Stimulated activated naive CD8-positive, alpha-beta T cell treated with anti-CD3 and anti-CD28 coated beads, Interleukin-15, Interleukin-2, amounts not matched to agents 100 U/mL and 50 U/mL, for 24 hours (primary cell): ENCODE measurements at regions not wholly inside any gene's neighbourhood (a gene's known extent, or its start where the extent isn't known, plus 50 kb on each side); places are given as distances from the start of the nearest gene placed in this dataset.
"Not testable (repeated sequence)": the region's sequence is repeated elsewhere in the genome, so short reads cannot be mapped to it uniquely, and the experiment has no call there.

Experiments
- ATAC-seq: fragments of 150-1000 bp; cut with Tn5 transposase; one replicate; pipeline ENCODE4 v1.10.0; 2021
- DNase-seq: peaks from one replicate; pipeline ENCODE4 v3.0.0; 2021

DNA sequence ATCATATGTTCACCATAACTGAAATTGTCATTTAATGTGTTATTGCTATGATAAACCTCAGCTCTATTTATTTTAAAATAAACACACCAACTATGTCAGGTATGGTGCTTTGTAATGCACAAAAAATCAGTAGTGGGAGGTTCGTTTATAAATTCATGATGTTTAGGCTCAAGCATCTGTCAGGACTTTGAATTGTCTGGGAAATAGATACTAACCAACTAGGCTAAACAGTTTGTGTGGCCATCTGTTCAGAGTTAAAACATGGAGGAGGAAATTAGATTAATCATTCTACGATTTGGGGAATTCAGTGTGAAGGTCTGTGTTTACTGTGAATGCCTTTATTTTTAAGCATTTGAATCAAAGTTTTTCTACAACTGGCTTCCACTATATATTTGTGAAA is 212.6 kb upstream of the FZD8 start:
- DNase-seq (no peak), ATAC-seq (no peak)

DNA sequence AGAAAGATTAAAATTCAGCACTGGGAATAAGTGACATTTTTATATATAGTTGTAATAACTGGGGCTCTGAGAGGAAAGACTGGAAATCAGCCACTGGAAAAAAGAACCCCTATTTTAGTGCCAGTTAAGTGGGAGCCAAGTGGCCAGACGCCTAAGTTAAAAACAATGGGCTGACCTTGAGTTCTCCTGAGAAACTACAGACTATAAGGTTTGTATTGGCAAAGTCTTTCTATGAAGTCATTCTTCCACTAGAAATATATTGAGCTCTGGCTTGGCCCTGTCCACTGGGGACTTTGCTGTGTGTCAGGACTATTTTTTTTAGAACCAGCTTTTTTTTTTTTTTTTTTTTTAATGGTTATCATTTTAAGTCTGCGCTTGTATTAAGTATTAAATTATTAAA is 210.6 kb upstream of the FZD8 start:
- DNase-seq (no peak), ATAC-seq (no peak)

DNA sequence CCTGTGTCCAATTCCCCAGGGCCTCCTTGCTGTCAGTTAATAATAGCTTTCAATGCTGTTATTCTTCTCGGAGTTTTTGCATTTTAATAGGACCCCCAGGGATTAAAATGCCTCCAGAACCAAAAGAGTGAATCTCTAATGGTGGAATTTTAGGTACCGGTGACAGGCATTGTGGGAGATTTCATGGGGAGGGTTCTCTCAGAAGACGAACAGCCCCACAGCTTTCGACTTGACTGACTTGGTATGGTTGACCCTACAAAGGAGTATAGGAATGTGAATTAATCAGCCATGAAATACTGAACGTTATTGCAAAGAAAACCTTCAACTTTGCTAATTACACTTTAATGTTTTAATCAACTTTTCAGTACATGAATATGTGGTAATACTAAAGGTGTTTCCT is 206.3 kb upstream of the FZD8 start:
- ATAC-seq (no peak), DNase-seq (no peak)

DNA sequence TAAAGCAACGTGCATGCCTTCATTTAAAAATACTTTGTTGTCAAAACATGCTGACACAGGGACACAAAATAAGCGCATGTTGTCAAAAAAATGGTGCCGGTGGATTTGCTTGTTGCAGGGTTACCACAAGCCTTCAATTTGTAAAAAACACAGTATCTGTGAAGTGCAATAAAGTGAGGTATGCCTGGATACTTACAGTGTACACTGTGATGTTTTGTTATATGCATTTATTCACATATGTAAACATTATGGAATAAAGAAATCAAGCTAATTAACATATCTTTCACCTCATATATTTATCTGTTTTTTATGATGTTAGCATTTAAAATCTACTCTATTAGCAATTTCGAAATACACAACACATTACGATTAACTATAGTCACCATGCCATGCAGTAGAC is 202.6 kb upstream of the FZD8 start:
- no peak for ATAC-seq
- DNase-seq: no peak

DNA sequence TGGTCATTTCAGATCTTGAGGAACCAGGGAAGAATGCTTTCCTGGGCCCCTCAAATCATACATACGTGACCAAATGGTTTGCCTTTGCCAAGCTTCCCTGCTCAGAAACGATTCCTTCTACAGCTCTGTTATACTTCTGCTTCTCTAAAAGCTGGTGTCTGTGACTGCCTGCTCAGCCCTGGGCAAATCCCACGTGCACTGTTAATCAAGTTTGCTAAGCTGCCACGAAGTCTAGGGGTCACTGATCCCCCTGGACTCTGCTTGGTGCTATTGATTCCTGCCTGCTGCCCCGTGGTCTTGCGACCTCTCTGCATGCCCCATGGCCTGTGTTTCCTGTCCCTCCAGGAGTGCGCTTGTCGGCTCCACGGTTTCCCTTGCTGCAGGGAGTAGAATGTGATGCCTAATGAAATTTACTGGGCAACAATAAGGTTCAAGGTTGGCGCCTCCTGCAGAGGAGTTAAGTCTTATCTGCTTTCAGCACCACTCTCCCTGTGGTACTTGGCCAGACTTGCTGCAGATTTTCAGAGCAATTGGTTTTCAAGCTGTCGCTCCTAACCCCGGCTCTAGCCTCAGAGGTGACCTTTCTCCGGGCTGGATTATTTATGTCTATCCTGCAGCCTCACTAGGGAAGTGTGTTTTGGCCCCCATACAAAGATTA is 201.6 kb upstream of the FZD8 start:
- DNase-seq (no peak), ATAC-seq (no peak)

DNA sequence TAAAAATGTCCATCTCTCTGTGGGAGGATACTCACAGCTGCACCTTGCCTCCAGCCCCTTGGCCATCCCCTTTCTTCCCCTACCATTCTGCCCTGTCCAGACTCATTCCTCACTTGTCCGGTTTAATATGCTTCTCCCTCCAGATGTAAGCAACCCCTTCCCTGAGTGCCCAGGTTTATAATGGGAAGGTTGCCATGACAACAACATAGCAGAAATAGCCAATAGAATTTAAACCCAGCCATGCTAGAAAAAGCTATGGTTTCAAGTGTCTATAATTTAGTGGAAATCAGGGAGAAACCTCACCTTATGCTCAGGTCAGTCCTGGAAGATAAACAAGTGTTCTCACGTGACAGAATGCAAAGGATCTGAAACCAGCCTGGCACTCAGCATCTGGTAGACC is 196.0 kb upstream of the FZD8 start:
- ATAC-seq: no peak
- no peak for DNase-seq

DNA sequence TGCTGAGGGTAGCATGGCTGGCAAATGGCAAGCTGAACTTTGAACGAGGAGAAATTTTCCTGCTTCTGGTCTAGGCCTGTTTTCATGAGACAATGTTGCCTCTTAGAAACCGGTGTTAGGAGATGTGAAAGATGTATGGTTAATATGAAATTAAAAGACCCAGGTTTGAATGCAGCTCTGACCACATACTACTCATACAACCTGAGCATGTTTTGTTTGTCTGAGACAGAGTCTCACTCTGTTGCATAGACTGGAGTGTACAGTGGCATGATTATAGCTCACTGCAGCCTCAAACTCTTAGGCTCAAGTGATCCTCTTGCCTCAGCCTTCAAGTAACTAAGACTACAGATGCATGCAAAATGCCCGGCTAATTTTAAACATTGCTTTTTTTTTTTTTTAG is 193.4 kb upstream of the FZD8 start:
- DNase-seq (no peak), ATAC-seq (no peak)

DNA sequence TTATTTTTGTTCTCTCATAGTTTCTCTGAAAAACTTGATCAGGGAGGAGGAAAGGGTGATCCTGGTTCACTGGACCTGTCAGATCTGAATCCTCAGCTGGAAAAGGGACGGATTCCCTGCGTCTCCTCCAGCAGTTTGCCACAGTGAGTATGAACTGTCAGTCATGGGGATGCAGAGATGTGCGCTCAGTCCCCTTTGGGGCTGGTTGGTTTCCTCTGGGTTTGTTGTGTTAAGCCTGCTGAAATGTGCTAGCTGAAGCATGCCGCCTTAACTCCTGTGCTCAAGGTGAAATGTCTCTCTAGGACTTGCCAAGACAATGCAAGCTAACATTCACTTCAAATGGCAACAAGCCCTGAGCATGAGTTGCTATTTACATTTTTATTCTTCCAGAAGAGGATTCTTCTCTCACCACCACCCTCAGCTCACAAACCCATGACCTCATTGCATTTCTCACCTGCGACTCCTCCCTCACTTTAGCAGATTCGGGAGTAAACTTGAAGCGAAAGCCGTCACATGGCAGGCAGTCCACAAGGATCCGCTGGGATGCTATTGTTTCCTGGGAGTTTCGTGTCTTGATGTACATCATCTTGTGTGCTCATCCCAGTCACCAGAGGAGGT is 192.9 kb upstream of the FZD8 start:
- DNase-seq (no peak), ATAC-seq (no peak)

DNA sequence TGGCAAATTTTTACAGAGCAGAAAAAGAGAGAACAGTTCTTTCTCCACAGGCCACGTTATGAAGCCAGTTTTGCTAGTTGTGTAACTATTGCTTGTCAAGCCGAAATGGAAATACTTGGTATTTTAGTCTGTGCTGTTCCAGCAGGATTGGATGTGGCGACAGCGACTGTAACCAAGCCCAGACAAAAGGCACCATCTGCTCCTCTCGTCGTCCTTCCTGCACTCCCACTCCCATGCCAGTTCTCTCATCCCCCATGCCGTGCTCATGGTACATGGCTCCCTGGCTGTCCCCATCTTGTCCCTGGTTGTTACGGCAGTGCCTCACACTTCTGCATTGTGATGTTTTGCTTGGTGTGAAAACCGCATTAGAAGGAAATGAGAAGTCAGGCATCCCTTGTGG is 185.7 kb upstream of the FZD8 start:
- DNase-seq (no peak), ATAC-seq (no peak)

DNA sequence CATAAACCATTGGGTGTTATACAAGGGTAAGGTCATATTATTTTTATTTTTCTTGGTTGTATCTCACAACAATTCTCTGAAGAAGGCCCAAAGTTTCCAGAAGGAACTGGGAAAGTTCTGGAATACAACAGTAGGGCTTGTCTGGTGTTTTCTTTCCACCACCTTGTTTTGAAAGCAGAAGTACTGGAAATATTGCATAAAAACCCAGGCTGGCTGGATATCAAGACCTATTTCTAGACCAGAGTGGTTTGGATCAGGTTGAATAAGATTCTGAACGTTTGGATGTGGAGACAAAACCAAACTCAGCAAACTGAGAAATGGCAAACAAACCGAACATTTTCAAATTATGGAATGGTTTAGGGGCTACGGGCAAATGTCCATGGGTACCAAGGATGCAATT is 182.6 kb upstream of the FZD8 start:
- ATAC-seq: no peak
- DNase-seq: no peak

DNA sequence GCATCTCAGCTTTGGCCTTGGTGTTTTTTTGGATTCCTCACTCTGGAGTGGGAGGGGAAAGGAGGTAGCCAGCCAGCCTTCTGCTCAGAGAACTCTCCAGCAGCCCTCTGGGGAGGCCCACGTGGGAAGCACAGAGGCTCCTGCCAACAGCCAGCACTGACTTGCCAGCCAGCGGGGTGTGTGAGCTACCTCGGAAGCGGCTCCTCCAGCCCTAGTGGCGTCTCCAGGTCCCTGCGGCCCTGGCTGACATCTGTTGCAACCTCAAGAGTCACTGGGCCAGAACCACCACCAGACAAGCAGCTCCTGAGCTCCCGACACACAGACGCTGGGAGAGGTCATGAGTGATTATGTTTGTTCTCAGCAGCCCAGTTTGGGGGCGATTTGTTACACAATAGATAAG is 180.2 kb upstream of the FZD8 start:
- DNase-seq: no peak
- ATAC-seq: no peak

DNA sequence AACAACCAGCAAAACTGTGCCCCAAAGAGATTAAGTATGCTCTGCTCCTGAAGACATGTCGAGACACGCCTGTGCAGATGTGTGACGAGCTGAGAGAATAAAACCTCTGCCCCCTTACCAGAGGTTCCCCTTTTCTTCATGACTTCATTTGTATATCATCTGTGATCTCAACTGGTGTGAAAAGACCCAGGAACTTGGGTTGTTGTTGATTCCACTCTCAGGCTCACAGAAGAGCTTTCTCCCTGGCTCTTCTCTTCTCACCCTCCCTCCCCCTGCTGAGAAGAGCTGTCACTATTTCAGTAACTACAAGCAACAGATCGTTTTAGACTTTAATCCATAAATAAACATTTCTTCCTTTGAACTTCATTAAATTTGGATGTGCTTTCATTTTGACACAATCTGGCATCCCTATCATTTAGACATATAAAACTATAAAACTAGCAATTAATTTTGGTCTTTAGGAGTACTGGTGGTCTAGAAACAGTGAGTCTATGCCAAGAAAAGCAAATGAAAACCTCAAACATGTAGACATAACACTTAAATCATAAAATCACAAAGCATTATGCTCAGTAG is 179.3 kb upstream of the FZD8 start:
- no peak for ATAC-seq
- DNase-seq: no peak

DNA sequence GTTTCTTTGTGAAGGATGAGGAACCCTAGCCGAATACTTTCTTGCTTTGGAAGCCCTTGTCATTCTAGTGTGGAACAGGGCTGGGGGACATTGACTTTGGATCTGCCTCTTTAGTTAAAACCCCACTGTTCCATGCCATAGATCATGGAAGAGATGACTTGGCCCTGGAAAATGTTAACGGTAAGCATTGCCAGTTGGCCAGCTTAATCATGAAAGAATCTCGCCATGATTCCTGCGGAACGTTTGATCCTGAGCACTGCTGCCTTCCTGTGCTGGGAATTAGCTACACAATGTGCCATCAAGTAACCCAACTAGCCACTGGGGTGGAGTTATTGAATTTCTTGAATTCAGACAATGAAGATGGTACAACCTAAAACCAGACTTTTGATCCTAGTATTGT is 177.6 kb upstream of the FZD8 start:
- ATAC-seq (no peak), DNase-seq (no peak)

DNA sequence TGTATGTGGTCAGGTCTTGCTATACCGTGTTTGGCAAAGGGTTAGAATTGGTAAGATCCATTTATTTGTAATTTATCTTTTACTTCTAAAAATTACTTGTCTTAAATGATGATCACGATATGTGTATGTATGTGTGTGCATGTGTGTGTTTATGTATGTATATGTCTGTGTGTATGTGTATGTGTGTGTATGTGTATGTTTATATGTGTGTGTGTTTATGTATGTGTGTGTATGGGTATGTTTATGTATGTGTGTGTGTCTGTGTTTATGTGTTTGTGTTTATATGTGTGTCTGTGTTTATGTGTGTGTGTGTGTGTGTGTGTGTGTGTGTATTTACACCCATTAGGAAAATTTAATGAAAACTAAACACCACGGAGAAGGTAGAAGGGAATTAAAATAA is 176.9 kb upstream of the FZD8 start:
- no peak for DNase-seq
- no peak for ATAC-seq

DNA sequence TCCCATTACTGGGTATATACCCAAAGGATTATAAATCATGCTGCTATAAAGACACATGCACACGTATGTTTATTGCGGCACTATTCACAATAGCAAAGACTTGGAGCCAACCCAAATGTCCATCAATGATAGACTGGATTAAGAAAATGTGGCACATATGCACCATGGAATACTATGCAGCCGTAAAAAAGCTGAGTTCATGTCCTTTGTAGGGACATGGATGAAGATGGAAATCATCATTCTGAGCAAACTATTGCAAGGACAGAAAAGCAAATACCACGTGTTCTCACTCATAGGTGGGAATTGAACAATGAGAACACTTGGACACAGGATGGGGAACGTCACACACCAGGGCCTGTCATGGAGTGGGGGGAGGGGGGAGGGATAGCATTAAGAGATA is 175.0 kb upstream of the FZD8 start:
- ATAC-seq, DNase-seq: not testable (repeated sequence)

DNA sequence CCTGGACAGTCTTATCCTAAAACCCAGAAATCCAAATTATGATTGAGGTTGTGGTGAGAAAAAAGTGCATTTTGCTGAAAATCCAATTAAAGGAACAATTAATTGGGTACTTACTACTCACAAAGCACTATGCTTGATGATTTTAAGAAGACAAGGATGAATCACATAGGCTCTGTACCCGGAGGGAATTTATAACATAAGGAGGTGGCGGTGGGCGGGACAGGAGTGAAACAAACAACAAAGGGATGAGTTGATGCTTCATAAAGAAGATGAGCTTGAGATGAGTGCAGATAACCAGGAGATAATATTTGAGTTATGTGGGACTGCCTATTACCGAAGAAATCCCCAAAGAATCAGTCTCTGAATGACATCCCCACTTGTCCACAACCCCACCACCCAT is 171.1 kb upstream of the FZD8 start:
- DNase-seq: no peak
- ATAC-seq: no peak

DNA sequence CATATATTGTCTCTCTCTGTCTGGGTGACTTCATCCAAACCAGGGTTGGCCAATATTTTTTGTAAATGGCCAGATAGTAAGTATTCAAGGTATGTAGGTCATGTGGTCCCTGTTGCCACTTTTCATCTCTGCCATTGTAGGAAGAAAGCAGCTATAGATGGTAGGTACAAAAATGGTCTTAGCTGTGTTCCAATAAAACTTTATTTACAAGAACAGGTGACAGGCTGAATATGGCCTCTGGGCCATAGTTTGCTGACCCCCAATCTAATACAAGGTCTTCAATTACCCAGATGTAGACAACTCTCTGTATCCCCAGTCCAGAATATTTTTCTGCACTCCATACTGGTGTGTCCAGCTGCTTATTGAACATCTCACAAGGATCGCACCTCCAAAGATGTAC is 166.2 kb upstream of the FZD8 start:
- ATAC-seq (no peak), DNase-seq (no peak)

DNA sequence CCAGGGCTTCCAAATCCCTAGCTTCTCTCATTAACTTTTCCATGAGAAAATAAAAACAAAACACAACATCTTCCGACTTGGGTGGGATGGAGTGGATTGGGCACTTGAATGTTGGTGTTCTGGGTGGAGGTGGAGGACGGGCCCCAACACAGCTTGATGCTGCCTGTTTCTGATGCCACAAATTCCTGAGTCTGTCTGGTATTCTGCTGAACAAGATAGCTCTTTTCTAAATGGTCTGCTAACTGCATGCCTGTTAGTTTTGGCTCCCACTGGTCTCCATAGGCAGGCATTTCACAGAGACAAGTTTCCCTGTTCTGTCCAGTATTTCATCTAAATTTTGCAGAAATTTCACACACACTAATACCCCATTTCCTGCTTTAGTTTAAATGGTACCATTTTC is 160.9 kb upstream of the FZD8 start:
- DNase-seq (no peak), ATAC-seq (no peak)

DNA sequence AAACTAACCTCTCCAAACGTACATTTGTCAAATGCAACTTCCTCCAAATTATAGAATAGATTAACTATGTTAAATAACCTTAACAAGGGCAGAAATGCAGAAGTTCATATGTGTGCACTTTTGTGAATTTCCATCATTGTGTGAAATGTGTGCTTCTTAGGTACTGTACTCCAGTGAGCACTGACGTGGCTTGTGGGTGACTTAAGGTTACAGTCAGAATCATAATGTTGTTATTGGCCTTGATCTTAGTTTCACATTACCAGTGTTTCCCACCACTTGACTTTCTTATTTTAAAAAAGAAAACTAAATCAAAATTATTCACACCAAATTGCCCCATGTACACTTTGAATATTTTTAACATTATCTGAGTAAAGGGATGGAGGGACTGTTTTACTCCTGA is 155.1 kb upstream of the FZD8 start:
- ATAC-seq: no peak

DNA sequence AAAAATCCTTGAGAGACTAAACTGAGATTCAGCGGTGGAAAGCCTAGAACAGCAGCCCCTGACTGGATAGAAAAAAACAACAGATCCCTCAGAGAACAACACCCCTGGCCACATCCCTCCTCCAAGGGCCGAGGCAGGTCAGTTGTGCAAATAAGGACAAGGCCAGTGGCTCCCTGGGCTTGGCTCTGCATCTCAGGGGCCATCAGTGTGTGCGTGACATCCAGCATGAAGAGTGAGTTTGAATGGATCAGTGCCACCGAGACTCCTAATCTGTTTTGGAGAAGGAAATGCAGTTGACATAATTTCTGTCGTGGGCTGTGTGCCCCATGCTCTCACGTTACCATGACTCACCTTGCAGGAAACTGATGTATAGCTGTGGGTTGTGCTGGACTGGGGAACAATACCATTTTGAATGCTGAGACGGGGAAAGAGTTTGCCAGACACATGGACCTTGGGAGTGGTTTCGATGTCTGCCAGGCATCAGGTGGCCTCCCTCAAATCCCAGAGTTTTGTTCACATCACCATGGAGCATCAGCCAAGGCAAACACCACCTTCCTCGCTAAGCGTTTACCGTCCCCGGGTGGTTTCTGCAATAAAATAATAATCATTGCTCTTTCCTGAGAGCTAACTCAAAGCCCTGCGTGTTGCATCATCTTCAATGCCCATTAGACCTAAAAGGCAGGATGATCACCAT is 153.2 kb upstream of the FZD8 start:
- no peak for ATAC-seq
- no peak for DNase-seq

More for the DNA sequence above, 155.1 kb upstream of the FZD8 start:
- DNase-seq: no peak

DNA sequence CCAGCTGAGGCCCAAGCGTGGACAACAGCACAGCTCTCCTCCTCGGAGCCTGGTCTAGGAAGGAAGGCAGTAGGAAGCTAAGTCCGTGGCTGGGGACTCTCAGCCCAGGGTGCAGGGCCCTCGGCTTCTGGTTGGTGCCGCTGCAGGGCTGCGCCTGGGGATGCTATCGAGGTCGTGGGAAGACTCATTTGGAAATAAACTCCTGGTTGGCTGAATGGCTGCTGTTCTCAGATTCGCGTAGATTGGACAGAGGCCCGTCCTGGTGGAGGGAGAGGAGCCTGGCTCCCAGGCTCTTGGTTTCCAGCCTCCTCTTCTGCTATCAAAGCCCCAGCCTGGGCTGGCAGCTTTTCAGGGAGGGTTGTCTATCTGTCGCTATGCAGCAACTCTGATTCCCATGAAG is 152.6 kb upstream of the FZD8 start:
- no peak for ATAC-seq
- no peak for DNase-seq

DNA sequence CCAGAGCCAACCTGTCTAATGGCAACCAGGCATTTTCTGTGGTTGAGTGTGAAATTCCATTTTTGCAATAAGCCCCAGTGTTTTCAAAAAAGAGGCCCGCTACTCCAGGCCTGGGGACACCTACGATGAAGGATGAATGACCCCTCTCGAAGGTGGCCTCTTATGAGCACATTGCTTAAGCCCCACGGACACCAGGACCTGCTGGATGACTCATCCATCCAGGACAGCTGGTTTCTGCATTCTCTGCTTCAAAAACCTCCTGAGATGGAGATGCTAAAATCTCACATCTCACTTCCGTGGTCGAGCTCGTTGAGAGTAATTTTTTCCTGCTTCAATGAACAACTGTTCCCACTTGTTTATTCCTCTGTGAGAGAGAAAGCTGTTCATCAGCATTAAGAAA is 150.2 kb upstream of the FZD8 start:
- DNase-seq (no peak), ATAC-seq (no peak)

DNA sequence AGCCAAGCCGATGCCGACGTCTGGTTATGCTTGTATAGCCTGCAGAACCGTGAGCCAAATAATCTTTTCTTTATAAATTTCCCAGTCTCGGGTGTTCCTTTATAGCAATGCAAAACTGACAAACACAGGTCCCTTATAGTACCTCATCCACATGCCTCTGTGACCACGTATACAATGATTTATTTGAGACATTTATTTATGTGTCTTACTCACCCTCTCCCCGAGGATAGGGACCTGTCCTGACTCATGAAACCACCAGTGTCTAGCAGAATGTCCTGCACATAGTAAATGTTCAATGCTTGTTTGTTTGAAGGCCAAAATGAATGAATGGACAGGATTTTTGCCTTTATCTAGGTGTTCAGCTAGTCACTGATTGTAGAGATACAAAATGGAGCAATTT is 147.9 kb upstream of the FZD8 start:
- ATAC-seq (no peak), DNase-seq (no peak)

DNA sequence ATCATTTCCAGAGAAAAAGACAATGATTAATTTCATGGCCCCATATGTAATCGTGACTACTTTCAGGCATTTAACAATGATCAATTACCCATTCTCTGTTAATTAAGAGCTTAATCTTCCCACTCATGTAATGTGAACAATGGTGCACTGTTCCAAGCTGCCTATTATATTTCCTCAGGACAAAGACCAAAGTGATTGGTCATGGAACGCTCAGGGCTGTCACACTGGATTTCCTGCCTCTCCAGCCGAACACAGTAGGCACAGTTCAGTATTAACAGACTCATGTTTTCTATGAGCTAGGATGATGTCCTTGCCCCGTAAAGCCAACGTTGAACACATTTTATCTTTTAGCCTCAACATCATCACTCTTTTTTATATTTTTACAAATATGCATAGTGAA is 142.7 kb upstream of the FZD8 start:
- DNase-seq (no peak), ATAC-seq (no peak)
